GM10248 (cell line): ENCODE measurements at regions not wholly inside any gene's neighbourhood (a gene's known extent, or its start where the extent isn't known, plus 50 kb on each side); places are given as distances from the start of the nearest gene placed in this dataset.

Experiments
- CTCF ChIA-PET: fragments of 300-600 bp; sonication (Branson Sonifier 250); formaldehyde crosslinking; extraction: SDS; loops from one replicate; lab custom pipeline; 2021; ENCODE audit warnings: antibody characterized with exemption; lab: Yijun Ruan, JAX
- POLR2A ChIA-PET: fragments of 350-650 bp; sonication (Branson Sonifier 250); formaldehyde crosslinking; extraction: SDS; loops from one replicate; lab custom pipeline; 2020; ENCODE audit warnings: antibody characterized with exemption; lab: Yijun Ruan, JAX
- DNase-seq: peaks from one replicate; pipeline ENCODE4 v3.0.0; 2012; ENCODE audit errors: extremely low spot score
- TF ChIP-seq, protein P1 (sequence below): IDR thresholded peaks from 2 replicates; pipeline ENCODE4 v1.5.1; 2012; ENCODE audit warnings: mild to moderate bottlenecking, low read depth; ENCODE audit errors: extremely low read depth, missing control alignments, control extremely low read depth

DNA sequence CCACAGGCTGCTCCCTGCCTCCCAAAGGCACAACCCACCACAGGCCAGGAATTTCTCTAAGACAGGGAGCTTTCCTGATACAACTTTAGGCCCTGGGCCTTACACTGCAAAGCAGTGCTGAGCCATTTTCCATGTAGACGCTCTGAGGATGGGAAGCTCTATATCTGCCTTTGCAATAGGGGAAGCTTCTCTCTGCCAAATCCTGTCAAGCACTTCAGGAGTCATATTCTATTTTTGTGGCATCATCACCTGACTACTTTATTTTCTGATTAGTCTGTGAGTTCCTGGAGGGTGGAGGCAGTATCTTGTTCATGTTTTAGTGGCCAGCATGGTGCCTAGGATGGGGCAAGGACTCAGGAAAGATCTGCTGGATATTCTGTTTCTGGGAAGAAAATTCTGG lies 382.0 kb downstream of the ZNF536 start:
- TF ChIP-seq, protein P1, sequence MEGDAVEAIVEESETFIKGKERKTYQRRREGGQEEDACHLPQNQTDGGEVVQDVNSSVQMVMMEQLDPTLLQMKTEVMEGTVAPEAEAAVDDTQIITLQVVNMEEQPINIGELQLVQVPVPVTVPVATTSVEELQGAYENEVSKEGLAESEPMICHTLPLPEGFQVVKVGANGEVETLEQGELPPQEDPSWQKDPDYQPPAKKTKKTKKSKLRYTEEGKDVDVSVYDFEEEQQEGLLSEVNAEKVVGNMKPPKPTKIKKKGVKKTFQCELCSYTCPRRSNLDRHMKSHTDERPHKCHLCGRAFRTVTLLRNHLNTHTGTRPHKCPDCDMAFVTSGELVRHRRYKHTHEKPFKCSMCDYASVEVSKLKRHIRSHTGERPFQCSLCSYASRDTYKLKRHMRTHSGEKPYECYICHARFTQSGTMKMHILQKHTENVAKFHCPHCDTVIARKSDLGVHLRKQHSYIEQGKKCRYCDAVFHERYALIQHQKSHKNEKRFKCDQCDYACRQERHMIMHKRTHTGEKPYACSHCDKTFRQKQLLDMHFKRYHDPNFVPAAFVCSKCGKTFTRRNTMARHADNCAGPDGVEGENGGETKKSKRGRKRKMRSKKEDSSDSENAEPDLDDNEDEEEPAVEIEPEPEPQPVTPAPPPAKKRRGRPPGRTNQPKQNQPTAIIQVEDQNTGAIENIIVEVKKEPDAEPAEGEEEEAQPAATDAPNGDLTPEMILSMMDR: no peak
- no peak for DNase-seq
- ChIA-PET CTCF (no interaction called here), POLR2A (no interaction called here)

- CTCF ChIA-PET: no interaction called here
- DNase-seq: no peak
- TF ChIP-seq, protein P1: no peak
- POLR2A ChIA-PET: no interaction called here
These were observed 380.7 kb downstream of the ZNF536 start for GRCh38 chr19:30752876-30753275.

DNA sequence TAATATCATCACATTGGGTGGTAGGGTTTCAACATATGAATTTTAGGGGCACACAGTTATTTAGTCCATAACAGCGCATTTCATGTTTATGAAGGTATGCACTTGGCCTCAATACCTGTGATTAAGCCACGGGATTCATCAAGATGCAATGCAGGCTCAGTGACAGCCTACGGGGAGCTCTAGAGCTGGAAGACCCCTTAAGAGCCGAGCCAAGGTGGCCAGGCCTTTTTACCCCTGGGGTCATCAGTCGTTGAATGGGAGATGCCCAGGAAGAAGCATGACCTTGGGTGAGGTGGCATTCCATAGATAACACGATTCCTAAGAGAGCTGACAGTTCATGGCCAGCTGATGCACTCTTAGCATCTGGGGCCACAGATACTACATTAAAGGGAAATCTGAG lies 380.0 kb downstream of the ZNF536 start:
- TF ChIP-seq, protein P1: no peak
- ChIA-PET POLR2A (no interaction called here), CTCF (no interaction called here)
- no peak for DNase-seq

GRCh38 chr19:30745476-30745985 lies 373.3 kb downstream of the ZNF536 start:
- TF ChIP-seq, protein P1: no peak
- ChIA-PET POLR2A (no interaction called here), CTCF (no interaction called here)
- no peak for DNase-seq

DNA sequence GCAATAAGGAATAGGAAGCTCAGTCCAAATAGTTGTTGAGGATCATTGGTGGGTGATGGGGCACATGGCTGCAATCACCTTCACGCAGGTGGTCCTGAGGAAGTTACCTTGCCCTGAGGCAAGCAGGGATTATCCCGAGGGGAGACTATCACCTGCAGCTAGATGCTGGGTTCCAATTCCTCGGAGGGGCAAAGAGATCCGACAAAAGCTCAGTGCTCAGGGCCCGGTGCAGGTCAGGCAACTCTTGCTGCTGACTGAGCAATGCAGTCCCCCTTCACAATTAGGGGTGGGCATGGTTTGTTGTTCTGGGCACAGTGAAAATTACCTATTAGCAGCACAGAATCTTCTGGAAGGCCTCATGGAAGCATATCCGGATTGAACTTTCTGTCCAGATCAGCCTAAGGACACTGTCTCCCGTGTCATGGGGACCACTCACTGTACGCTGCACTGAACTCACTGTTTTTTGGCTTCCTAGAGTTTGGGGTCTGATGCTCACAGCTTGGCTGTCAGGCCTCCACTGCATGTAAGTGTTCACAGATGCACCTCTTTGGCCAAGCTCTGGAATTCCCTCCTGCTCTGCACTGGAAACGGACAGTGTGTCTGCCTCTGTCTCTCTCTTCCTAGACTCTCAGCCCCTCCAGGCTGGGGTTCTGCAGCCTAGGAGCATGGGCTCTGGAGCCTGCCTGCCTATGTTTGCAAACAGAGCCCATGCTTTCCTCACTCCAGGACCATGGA lies 372.7 kb downstream of the ZNF536 start:
- TF ChIP-seq, protein P1: no peak
- no peak for DNase-seq
- CTCF ChIA-PET: no interaction called here
- POLR2A ChIA-PET: no interaction called here

- ChIA-PET POLR2A (no interaction called here), CTCF (interaction anchor here (0.8 to 1.2 kb wide), 2 partner anchors 49 to 1481 kb away, joined by 3 read pairs; no protein-coding TSS in a partner anchor)
- TF ChIP-seq, protein P1: no peak
- no peak for DNase-seq
These were observed 371.5 kb downstream of the ZNF536 start for GRCh38 chr19:30743702-30744101.
